Naive thymus-derived CD4-positive, alpha-beta T cell (primary cell): ENCODE measurements at regions not wholly inside any gene's neighbourhood (a gene's known extent, or its start where the extent isn't known, plus 50 kb on each side); places are given as distances from the start of the nearest gene placed in this dataset.
A peak's percentile ranks its signal among the peaks of the same experiment; 100 is the strongest.
"Not testable (repeated sequence)": the region's sequence is repeated elsewhere in the genome, so short reads cannot be mapped to it uniquely, and the experiment has no call there.

ENCODE experiments used
- ATAC-seq: fragments of 150-1000 bp; cut with Tn5 transposase; 2 replicates; pipeline ENCODE4 v1.10.0; 2021; ENCODE audit warnings: mild to moderate bottlenecking, moderate library complexity
- CTCF ChIA-PET: fragments of 350-600 bp; sonication (Branson Sonifier 250); formaldehyde crosslinking; loops from one replicate; lab custom pipeline; 2021; ENCODE audit warnings: antibody characterized with exemption; lab: Charles Lee
- POLR2A ChIA-PET: fragments of 350-600 bp; sonication (Branson Sonifier 250); formaldehyde crosslinking; loops from one replicate; lab custom pipeline; 2021; ENCODE audit warnings: antibody characterized with exemption, inconsistent platforms; lab: Charles Lee
- DNase-seq, 9 donors: peaks; one replicate each; pipeline versions ENCODE4 v3.0.0 to v3.0.0-alpha.2; 2020 to 2022; ENCODE audit warnings: mixed read lengths in 1 of 9
- H3K27ac ChIP-seq: one replicate; pipeline ENCODE4 v1.7.0; 2013; ENCODE audit warnings: mild to moderate bottlenecking, low read depth, low read length, moderate library complexity
- H3K27me3 ChIP-seq, 2 donors: one replicate each; pipeline ENCODE4 v1.7.0; 2013; ENCODE audit warnings: low read length in 2 of 2, mild to moderate bottlenecking in 2 of 2, moderate library complexity in 2 of 2; ENCODE audit not compliant: control insufficient read depth in 2 of 2, insufficient read depth in 2 of 2
- H3K36me3 ChIP-seq, 3 experiments: 1 replicate in 2 of 3; 2 replicates in 1 of 3; pipeline ENCODE4 v1.7.0; 2013; ENCODE audit warnings: low read length in 3 of 3, mild to moderate bottlenecking in 3 of 3, moderate library complexity in 1 of 3; ENCODE audit not compliant: insufficient read depth in 3 of 3, control insufficient read depth in 2 of 3
- H3K4me1 ChIP-seq, 2 donors: one replicate each; pipeline ENCODE4 v1.7.0; 2013; ENCODE audit warnings: low read length in 2 of 2, mild to moderate bottlenecking in 2 of 2, moderate library complexity in 1 of 2; ENCODE audit not compliant: control insufficient read depth in 2 of 2, insufficient read depth in 2 of 2
- H3K4me3 ChIP-seq: 2 replicates; pipeline ENCODE4 v1.7.0; 2013; ENCODE audit warnings: mild to moderate bottlenecking, low read length
- H3K9me3 ChIP-seq, 3 experiments: 1 replicate in 2 of 3; 2 replicates in 1 of 3; pipeline ENCODE4 v1.7.0; 2013; ENCODE audit warnings: low read length in 3 of 3; ENCODE audit not compliant: control insufficient read depth in 2 of 3
- H3K27ac Mint-ChIP-seq, 9 donors: one replicate each; pipeline ENCODE4 v1.8.0; 2020 to 2022; ENCODE audit warnings: mixed read lengths in 9 of 9, mild to moderate bottlenecking in 8 of 9, moderate library complexity in 5 of 9, inconsistent platforms in 2 of 9
- H3K27me3 Mint-ChIP-seq, 5 donors: one replicate each; pipeline ENCODE4 v1.8.0; 2021 to 2022; ENCODE audit warnings: mixed read lengths in 5 of 5, mild to moderate bottlenecking in 1 of 5
- H3K36me3 Mint-ChIP-seq, 5 donors: one replicate each; pipeline ENCODE4 v1.8.0; 2020 to 2022; ENCODE audit warnings: mixed read lengths in 5 of 5, mild to moderate bottlenecking in 3 of 5, inconsistent platforms in 1 of 5
- H3K4me1 Mint-ChIP-seq, 7 donors: one replicate each; pipeline ENCODE4 v1.8.0; 2020 to 2022; ENCODE audit warnings: mixed read lengths in 7 of 7, mild to moderate bottlenecking in 3 of 7, inconsistent platforms in 1 of 7
- H3K4me3 Mint-ChIP-seq, 10 donors: one replicate each; pipeline ENCODE4 v1.8.0; 2020 to 2022; ENCODE audit warnings: mild to moderate bottlenecking in 10 of 10, mixed read lengths in 10 of 10, moderate library complexity in 6 of 10, inconsistent platforms in 2 of 10
- H3K9me3 Mint-ChIP-seq, 11 donors: one replicate each; pipeline ENCODE4 v1.8.0; 2020 to 2022; ENCODE audit warnings: mixed read lengths in 11 of 11, mild to moderate bottlenecking in 4 of 11, inconsistent platforms in 1 of 11, moderate library complexity in 1 of 11
- intact Hi-C, 2 donors: fragments of 100-400 bp; cut with micrococcal nuclease; formaldehyde crosslinking; loops; one replicate each; pipeline ENCODE4 v1.15.1; 2023

DNA sequence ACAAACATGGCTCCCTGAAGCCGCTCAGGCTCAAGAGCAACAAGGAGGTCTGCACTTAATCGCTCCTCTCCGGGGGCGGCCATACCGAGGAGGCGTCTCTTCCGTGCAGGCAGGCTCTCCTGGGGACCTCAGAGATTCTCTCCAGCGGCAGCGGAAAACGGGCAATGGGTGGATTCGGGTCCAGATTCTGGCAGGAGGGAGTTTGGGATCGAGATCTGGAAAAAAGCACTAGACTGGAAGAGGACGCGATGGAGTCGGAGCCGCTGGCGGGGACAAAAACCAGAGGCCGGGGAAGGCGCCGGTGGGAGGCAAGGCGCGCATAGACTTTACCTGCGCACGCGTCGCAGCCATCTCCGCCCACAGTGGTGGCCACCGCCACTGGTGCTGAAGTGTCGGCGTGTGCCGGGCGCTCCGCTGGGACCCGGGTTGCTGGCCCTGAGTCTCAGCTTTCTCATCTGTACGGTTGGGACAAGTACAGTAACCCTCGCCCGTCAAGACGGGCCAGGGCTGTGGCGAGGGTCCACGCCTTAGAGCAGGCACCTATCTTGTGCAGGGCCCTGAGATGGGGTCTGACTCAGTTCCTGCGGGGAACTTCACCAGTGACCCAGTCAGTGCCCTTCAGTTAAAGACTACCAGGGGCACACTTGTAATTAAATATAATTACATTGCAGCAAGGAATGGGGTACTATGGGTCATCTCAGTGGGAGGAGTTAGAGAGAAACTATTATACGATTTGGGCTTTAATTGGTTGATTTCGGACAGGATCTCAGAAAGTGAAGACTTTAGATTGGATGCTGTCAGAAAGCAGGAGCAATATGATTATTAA is 454.1 kb downstream of the SPATA31A1 start:
- H3K27ac ChIP-seq = peak overlapping the region; percentile 55

DNA sequence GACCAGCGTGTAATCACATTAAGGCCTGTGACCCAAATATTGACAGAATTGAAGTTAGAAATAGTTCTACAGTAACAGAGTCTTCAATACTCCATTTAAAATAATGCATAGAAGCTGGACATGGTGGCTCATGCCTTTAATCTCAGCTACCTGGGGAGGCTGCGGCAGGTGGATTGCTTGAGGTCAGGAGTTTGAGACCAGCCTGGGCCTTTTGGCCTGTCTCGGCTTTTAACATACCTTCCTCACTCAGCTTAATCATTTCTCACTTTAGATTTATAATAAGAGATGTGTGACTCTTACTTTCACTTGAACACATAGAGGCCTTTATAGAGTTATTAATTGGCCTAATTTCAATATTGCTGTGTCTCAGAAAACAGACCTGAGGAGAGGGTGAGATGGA is 454.9 kb downstream of the SPATA31A1 start:
- H3K36me3 Mint-ChIP-seq, DNase-seq, intact Hi-C loops, ATAC-seq, H3K9me3 Mint-ChIP-seq, H3K27me3 ChIP-seq, H3K9me3 ChIP-seq, H3K27me3 Mint-ChIP-seq, H3K36me3 ChIP-seq, H3K4me1 ChIP-seq, H3K4me3 ChIP-seq, CTCF ChIA-PET, H3K4me1 Mint-ChIP-seq, H3K27ac ChIP-seq, POLR2A ChIA-PET: not testable (repeated sequence)
- H3K4me3 Mint-ChIP-seq = peak overlapping the region in 1 of 10 donors; percentile 41
- peak overlapping the region in 1 of 9 donors; percentile 90 for H3K27ac Mint-ChIP-seq

More for the DNA sequence above, 454.1 kb downstream of the SPATA31A1 start:
- H3K4me3 ChIP-seq = peak overlapping the region; percentile 72
- Mint-ChIP-seq H3K27ac (peak overlapping the region; percentile 84 to 95 (median 92)), H3K4me3 (peak overlapping the region; percentile 83 to 98 (median 96))
- H3K27me3 ChIP-seq, H3K27me3 Mint-ChIP-seq, POLR2A ChIA-PET, H3K9me3 ChIP-seq, H3K36me3 ChIP-seq, H3K36me3 Mint-ChIP-seq, CTCF ChIA-PET, H3K9me3 Mint-ChIP-seq, intact Hi-C loops, H3K4me1 ChIP-seq, H3K4me1 Mint-ChIP-seq: not testable (repeated sequence)
- peak; percentile 39 to 89 (median 79) for DNase-seq
- ATAC-seq = peak; percentile 67

DNA sequence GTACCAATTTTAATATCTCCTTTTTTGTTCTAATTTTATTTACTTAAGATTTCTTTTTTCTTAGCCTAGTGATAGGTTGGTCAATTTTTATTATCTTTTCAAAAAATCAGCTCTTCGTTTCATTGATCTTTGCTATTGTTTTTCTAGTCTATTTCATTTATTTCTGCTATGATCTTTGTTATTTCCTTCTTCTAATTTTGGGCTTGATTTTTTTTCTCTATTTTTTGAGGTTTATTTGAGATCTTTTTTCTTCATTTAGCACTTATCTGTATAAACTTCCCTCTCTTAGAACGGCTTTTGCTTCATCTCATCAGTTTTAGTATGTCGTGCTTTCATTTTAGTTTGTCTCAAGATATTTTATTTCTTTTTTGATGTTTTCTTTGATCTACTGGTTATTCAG is 456.1 kb downstream of the SPATA31A1 start:
- ATAC-seq, H3K36me3 ChIP-seq, DNase-seq, H3K27me3 ChIP-seq, H3K27me3 Mint-ChIP-seq, intact Hi-C loops, H3K9me3 ChIP-seq, H3K4me3 Mint-ChIP-seq, CTCF ChIA-PET, H3K4me3 ChIP-seq, H3K27ac ChIP-seq, H3K27ac Mint-ChIP-seq, H3K36me3 Mint-ChIP-seq, H3K4me1 Mint-ChIP-seq, H3K4me1 ChIP-seq, POLR2A ChIA-PET, H3K9me3 Mint-ChIP-seq: not testable (repeated sequence)

DNA sequence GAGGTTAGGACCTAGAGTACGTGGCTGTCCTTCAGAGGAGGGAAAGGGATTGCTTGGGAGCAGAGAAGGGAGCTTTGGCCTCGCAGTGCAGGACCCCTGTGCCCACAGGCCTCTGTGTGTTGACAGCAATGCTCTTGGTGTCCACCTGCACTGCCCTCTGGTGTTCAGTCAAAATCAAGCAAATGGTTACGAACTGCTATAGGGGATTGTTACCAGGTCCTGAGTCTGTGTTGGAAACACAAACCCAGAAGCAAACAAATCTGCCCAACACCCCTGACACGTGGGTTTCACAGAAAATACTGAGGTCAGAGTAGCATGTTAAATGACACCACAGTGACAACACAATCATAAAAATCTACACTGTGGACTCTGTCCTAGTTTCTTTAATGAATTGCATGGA is 473.0 kb downstream of the SPATA31A1 start:
- H3K4me1 ChIP-seq, H3K9me3 ChIP-seq, POLR2A ChIA-PET, DNase-seq, H3K36me3 ChIP-seq, H3K4me1 Mint-ChIP-seq, CTCF ChIA-PET, H3K27me3 Mint-ChIP-seq, H3K4me3 Mint-ChIP-seq, ATAC-seq, H3K9me3 Mint-ChIP-seq, H3K27ac Mint-ChIP-seq, H3K4me3 ChIP-seq, intact Hi-C loops, H3K27me3 ChIP-seq, H3K27ac ChIP-seq: not testable (repeated sequence)
- H3K36me3 Mint-ChIP-seq = peaks cover 0 to 21% (median 5%) of the 10 kb centered on the region in 5 donors
